HG03060 (cell line): ENCODE measurements at regions not wholly inside any gene's neighbourhood (a gene's known extent, or its start where the extent isn't known, plus 50 kb on each side); places are given as distances from the start of the nearest gene placed in this dataset.
"Not testable (repeated sequence)": the region's sequence is repeated elsewhere in the genome, so short reads cannot be mapped to it uniquely, and the experiment has no call there.

ENCODE experiments used
- ATAC-seq: cut with Tn5 transposase; IDR thresholded peaks from one replicate; pipeline ENCODE4 v1.9.1; 2021; ENCODE audit warnings: low read depth, moderate number of reproducible peaks; ENCODE audit not compliant: unreplicated experiment

DNA sequence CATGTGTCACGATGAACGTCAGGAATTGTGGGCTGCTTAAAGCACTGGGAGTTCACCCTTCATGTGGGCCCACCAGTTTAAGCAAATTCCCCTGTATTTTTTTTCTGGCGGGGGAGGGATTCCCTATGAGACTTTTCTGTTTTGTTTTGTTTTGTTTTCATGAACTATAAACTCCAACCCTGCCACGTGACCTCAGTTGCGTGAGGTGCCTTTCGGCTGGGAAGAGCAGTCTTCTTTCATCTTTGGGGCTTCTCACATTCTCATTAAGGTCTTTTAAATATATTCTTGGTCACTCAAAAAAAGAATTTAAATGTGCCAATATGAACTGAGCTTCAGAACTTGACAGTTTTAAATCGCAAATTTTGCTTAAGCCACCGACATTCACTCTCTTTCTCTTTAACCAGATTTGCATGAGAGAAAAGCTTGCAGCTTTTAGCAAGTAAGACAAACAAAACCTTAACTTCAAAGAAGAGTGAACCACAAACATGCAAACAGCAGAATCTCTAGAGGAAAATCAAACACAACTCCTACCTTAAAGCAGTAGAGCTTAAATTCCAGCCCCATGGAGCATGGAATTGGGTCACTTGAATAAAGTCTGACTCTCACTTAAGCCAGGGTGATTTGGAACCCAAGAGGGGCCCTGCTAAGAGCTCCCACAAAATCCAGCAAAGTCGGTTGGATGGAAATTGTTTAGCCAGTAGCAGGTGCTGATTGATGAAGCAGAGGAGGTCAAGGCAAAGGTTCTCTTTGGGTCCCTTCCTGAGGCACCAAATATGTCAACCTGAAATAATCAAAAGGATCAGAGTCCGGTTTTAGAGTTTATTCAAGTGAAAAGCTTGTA is 699.8 kb upstream of the GBE1 start:
- ATAC-seq: no peak

DNA sequence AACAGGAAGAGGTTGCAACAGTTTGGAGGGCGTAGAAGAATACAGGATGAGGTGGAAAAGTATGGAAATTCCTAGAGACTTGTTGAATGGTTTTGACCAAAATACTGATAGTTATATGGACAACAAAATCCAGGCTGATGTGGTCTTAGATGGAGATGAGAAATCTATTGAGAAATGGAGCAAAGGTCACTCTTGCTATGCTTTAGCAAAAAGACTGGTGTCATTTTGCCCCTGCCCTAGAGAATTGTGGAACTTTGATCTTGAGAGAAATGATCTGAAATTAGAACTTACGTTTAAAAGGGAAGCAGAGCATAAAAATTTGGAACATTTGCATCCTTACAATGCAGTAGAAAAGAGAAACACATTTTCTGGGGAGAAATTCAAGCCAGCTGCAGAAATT is 686.9 kb upstream of the GBE1 start:
- ATAC-seq: no peak

DNA sequence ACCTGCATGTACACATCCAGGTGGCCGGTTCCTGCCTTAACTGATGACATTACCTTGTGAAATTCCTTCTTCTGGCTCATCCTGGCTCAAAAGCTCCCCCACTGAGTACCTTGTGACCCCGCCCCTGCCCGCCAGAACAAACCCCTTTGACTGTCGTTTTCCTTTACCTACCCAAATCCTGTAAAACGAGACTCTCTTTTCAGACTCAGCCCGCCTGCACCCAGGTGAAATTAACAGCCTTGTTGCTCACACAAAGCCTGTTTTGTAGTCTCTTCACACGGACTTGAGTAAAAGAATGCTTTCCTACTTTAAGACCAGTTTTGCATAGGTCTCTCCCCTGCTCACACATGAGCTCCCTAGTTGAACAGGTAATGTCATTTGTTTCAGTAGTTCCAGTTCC is 667.4 kb upstream of the GBE1 start:
- not testable (repeated sequence) for ATAC-seq

DNA sequence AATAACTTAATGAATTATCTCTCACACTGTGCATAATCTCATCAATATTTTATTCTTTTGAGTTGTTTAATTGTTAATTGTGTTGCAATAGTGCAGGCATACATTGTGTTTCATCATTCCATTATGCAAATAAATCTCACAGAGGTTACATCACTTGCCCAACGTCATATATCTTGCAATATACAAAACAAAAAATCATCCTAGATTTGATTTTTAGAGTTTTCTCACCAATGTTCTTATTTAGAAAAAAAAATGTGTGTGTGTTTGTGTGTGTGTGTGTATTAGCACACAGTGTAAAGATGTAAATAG is 662.5 kb upstream of the GBE1 start:
- no peak for ATAC-seq

DNA sequence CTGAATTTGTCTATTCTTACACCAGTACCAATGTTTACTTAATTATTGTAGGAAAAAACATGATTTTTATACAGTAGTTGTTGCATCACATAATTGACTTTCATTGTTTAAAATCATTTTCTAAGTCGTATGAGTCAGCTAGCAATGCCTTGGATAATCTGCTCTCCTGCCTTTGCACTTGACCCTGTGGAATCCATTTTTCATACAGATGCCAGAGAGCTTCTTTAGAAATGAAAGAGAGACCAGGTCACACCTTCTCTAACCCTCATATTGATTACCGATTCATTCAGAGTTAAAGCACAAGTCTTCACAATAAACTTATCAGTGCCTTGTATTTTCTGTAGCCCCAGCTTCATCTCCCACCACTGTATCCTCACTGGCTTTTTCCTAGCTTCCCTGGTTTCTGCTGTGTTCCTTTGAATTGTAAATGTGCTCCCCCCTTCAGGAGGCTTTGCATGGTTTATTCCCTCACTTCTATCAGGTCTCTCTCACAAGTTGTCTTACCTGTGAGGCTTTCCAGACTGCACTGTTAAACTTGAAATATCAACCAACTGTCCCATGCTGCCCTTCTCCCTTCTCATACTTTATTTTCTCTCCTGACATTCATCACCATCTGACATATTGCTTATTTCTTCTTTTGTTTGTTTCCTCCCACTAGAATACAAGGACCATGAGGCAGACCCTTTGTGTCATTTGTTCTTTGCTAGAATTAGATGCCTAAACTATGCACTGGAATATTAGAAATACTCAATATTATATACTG is 662.0 kb upstream of the GBE1 start:
- ATAC-seq: no peak

DNA sequence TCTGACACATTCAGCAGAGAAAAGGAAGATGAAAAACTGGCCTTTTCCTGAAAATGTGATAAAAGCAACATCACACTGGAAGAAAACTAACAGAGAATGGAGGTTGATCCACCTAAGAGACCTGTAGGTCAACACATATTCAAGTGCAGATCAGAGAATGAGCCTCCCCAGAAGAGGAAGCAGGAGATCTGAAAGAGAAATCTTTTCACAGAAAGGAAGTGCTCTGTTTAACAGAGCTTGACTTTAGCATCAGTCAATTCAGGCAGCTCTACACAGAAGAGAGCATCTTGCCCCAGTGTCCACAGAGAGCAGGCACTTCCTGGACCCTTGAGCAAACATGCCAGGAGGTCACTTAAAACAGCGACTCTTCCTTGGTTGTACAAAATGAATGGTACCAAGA is 655.4 kb upstream of the GBE1 start:
- ATAC-seq: no peak

DNA sequence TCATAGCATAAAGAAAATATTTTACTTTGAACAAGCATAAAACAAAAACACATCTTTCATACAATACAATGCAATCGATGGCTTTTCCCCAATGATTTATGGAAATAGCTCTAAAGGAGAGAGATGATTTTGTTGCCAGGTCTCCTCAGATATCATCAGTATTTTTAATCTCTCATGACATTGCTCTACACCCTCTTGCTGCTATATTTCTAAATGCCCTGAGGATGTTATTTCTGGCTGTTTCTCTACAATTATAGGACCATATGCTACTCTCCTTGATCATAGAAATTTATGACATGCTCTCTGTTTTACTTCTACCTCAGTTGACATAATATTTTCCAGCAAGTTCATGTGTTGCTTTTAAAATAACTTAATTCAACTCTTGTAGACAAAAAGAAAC is 654.9 kb upstream of the GBE1 start:
- ATAC-seq: no peak

DNA sequence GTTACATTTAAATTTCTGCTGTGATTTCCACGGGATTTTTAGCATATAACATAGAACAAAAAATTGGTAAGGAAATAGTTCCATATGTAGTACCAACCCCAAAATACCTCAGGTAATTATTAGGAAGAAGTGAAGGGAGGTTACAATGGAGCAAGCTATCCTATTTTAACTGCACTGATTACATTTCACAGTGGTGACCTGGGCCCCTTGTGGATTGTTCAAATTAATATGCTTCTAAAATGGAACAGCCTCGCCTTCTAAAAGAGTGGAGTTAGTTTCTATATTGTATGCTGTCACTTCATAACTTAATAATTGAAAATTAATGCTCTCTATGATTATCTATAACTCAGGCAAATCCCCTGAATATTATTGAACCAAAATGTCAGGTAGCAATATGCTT is 651.7 kb upstream of the GBE1 start:
- ATAC-seq: no peak

DNA sequence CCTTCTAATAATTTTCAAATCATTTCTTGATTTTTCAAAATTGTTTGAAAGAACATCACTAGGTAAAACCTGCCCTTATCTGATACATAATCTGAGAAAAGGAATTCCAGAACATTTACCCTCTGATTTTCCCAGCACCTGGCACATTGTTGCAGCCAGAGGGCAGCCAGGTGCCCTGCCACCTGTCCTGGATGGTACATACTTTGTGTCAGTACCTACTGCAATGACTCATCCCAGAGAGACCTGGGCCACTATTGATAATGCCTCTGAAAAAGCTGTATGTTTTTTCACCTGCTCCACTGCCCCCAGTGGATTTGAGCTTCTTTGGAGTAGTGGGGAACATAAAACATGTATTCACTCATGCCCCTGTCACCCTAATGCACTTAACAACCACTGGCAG is 648.9 kb upstream of the GBE1 start:
- no peak for ATAC-seq

DNA sequence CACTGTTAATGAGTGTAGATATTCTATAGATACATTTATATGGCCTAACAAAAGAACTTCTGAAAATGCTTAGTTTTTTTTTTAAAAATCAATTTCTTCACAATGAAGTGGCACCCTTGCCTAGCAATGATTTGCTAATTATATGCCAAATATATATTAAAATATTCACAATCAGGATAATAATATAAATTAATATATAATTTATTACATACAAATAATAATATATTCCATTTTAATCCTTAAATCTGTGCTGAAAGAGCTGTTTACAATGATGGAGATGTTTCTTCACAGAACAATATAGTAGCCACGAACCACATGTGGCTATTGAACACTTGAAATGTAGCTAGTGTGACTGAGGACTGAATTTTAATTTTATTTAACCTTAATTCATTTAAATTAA is 648.4 kb upstream of the GBE1 start:
- no peak for ATAC-seq

DNA sequence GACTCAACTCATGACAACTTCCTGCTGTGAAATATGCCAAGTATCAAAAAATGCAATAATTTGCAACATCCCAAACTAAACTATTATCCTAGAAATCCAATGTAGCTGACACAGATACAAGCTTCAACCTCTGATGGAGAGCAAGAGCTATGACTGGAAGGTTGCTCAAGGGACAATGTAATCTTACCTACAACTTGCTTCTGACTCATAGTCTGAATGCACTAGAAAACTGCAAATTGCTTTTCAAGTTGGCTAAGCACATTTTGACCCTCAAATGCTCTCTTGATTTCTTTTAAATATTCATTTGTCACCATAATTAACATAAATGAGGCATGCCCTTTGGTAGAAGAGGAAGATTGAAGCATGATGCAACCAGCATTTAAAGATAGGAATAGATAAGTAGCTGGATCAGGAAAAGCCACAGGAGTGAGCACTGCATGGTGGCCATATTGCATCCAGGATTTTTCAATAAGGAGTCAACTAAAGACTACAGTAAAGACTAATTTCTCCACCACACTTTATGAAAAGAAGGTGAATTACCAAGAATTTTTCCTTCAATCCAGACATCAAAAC is 630.8 kb upstream of the GBE1 start:
- no peak for ATAC-seq

DNA sequence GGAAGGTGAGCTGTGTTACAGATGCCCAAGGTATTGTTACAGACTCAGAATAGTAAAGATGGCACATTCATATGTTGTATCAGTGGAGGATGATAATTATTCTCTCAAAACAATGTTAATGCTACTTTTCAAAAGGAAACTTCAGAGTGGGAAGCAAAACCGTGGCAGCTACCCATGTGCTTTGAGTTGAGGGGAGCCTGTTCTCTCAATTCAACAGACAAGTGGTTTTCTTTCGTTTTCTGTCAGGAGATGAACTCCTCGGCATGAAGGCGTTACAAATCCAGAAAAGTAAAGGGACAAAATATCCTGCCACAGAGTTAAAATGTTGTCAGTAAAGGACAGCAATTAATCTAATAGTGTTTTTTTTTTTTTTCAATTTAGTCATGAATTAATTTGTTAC is 629.4 kb upstream of the GBE1 start:
- ATAC-seq: no peak

DNA sequence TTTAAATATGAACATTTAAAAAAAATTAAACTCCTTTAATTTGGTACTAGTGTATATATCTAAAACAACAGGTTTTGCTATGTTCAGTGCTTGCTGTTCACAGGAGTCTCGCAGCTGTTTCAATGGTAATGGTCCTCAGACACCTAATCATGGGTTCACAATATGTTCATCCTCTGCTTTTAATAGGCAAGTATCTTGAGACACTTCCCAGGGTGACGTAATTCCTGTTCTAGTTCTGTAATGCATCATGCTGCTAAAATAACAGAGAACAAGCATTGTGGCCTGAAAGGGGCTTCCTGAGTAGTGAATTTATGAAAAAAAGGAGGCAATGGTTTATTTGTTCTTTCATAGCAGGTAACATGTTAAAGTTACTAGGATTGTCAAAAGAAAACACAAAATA is 625.2 kb upstream of the GBE1 start:
- no peak for ATAC-seq

DNA sequence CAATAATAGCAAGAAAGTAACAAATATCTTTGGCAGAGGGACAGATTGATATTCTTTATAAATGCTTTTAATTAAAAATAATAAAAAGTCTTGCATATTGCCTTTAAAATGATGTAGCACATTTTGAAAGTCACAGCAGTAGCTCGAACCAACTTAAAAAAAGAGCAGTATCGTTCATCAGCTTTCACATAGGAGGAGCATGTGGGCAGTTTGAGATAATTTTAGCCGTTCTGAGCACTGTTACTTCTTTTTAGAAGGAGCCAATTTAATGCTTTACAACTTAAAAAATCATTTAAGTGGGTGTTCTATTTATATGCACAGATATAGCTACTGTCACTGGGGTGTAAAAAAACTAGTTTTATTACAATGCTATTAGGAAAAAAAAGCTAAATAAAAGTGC is 622.7 kb upstream of the GBE1 start:
- ATAC-seq: no peak

DNA sequence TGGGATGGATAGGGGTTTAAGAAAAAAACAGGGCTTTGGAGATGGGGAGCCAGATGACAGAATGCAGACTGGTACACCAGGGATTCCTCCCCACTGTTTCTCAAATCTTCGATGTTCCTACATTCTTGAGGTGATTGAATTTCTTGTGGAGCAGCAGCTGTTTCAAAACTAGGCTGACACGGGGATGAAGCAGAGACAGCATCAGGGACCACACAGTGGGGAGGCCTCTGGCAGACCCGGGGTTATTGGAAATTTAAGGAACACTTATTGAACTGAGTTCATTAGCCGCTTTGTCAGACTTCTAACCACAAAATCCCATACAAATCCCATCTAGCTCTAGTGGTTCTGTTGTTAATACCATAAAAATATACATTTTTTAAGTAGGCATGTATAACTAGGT is 621.4 kb upstream of the GBE1 start:
- ATAC-seq: no peak

DNA sequence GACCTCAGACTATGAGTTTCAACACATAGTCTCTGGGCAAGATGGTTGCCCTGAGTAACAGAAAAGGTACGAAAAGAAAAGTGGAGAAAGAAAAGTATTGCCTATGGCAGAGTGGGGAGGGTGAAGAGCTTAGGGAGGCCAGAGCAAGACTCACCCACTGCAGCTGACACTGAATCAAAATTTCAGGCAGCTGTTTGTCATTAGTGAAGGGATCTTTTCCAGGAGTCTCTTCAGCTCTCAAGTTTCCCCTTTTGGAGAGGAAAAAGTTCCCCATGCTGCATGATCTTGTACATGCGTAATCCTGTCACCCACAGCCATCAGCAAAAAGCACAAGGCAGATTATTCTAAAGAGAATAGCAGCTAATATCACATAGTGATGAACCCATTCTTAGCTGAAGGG is 616.9 kb upstream of the GBE1 start:
- ATAC-seq: no peak

DNA sequence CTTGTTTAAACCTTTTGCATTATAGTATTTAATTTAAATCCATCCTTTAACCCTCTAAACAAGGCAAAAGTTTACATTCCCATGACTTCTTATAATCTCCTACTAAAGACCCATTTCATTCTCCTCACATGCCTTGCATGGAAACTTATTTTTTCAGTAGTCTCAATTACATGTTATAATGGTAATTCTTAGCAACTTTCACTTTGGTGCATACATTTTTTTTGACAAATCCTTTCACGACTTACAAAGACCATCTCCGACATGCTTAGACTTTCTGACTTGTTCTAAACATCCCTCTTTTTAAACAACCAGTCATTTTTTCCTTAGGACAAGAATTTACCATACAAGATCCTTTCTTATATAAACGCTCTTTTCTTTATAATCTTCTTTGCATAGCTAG is 615.4 kb upstream of the GBE1 start:
- ATAC-seq: no peak

DNA sequence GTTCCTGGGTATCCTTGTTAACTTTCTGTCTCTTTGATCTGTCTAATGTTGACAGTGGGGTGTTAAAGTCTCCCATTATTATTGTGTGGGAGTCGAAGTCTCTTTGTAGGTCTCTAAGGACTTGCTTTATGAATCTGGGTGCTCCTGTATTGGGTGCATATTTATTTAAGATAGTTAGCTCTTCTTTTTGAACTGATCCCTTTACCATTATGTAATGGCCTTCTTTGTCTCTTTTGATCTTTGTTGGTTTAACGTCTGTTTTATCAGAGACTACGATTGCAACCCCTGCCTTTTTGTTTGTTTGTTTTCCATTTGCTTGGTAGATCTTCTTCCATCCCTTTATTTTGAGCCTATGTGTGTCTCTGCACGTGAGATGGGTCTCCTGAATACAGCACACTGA is 612.4 kb upstream of the GBE1 start:
- ATAC-seq: not testable (repeated sequence)

DNA sequence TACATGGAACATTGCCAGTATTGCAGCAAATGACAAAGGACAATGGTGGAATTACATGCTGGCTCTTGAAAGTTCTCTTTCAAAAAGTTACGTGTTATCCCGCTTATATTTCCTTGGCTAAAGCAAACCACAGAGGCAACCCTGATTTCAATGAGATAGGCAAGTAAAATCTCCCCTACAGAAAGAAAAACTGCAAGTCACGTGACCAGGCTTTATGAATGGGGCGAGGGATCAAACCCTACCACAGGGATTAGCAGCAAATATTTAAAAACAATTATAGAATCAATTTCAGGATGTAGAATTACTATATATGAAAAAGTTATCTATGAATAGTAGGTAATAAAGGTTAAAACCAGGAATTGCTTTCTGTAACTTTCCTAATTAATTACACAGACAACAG is 603.4 kb upstream of the GBE1 start:
- ATAC-seq: no peak

DNA sequence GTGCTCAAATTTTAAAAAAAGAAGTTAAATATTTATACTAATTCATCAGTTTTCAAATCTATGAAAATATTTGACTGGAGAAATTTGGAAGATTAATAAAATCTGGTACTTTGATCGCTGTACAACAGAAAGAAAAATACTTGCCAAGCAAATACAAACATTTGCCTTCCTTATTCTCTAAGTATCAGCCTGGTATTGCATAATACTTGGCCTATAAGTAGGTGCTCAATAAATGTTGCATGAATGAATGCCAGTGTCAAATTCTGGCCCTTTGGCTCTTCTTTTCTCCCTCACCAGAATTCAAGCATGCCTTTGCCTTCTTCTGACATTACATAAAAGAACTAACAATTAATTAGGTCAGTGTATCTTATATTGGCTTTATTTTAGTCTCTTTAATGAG is 601.7 kb upstream of the GBE1 start:
- no peak for ATAC-seq

DNA sequence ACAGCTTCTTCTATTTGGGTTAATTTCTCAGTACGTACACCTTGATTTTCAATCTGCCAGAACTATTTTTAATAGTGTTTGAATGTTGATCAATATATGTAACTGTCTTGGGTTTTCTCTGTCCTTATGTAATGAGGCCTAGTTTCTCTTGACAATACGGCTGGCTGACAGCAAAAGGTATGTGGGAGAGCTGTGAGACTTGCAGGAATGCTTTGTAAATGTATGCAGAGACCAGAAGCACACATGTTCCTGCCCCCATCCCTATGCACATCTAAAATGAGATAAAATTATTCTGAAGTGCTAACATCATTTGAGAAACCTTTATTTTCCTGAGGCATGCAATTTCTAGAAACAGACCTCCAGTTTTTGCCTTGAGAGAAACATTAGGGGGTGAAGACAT is 593.8 kb upstream of the GBE1 start:
- no peak for ATAC-seq

DNA sequence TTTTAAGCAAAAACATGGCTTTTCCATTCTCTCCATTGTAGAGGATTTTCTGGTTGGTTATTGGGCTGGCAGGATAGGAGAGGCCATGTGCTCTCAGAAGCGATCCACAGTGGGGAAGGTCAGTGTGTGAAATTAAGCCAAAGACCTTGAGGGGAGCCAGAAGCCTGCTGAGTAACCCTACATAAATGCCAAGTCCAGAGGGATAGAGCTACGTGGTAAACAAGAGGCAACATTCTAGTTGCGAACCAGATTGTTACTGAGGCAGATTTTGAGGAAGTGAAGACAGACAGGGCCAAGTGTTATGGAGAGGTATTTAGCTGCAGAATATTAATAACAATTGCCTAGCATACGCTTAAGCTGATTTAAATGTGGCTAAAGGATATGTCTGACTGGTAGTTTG is 592.8 kb upstream of the GBE1 start:
- ATAC-seq: no peak
